Neural progenitor cell (in vitro differentiated cells): ENCODE measurements at regions not wholly inside any gene's neighbourhood (a gene's known extent, or its start where the extent isn't known, plus 50 kb on each side); places are given as distances from the start of the nearest gene placed in this dataset.
A peak's percentile ranks its signal among the peaks of the same experiment; 100 is the strongest.

Experiments
- DNase-seq: peaks from one replicate; pipeline ENCODE4 v3.0.0-alpha.2; 2016; ENCODE audit warnings: low spot score
- H2AFZ ChIP-seq: fragments of 200-600 bp; sonication (generic); replicated peaks from 2 replicates; pipeline ENCODE4 v1.6.1; 2016; ENCODE audit warnings: antibody characterized with exemption
- H3F3A ChIP-seq: fragments of 200-600 bp; sonication (generic); 2 replicates; pipeline ENCODE4 v1.6.1; 2016; ENCODE audit warnings: antibody characterized with exemption, low read depth
- H3K27ac ChIP-seq: fragments of 200-600 bp; sonication (generic); 2 replicates; pipeline ENCODE4 v1.5.1; 2016; ENCODE audit warnings: mild to moderate bottlenecking
- H3K27me3 ChIP-seq: fragments of 200-600 bp; sonication (generic); 2 replicates; pipeline ENCODE4 v1.6.1; 2016; ENCODE audit warnings: mild to moderate bottlenecking, moderate library complexity
- H3K36me3 ChIP-seq: fragments of 200-600 bp; sonication (generic); 2 replicates; pipeline ENCODE4 v1.5.1; 2016
- H3K4me1 ChIP-seq: fragments of 200-600 bp; sonication (generic); 2 replicates; pipeline ENCODE4 v1.6.1; 2016; ENCODE audit warnings: mixed run types
- H3K4me2 ChIP-seq: fragments of 200-600 bp; sonication (generic); 2 replicates; pipeline ENCODE4 v1.6.1; 2016
- H3K4me3 ChIP-seq: fragments of 200-600 bp; sonication (generic); 2 replicates; pipeline ENCODE4 v1.5.1; 2016
- H3K79me2 ChIP-seq: fragments of 200-600 bp; sonication (generic); 2 replicates; pipeline ENCODE4 v1.6.1; 2016; ENCODE audit warnings: low read depth
- H3K9ac ChIP-seq: fragments of 200-600 bp; sonication (generic); 2 replicates; pipeline ENCODE4 v1.6.1; 2016
- H3K9me3 ChIP-seq: fragments of 200-600 bp; sonication (generic); 2 replicates; pipeline ENCODE4 v1.5.1; 2016; ENCODE audit warnings: low read depth
- H4K20me1 ChIP-seq: fragments of 200-600 bp; sonication (generic); 2 replicates; pipeline ENCODE4 v1.6.1; 2016; ENCODE audit warnings: low read depth
- H3K27ac Mint-ChIP-seq: 3 replicates; pipeline ENCODE4 v1.8.0; 2021; ENCODE audit warnings: mixed read lengths
- H3K27me3 Mint-ChIP-seq: 2 replicates; pipeline ENCODE4 v1.8.0; 2022; ENCODE audit warnings: low read depth, mild to moderate bottlenecking, inconsistent platforms, moderate library complexity, mixed read lengths; ENCODE audit not compliant: insufficient read depth
- H3K36me3 Mint-ChIP-seq: 3 replicates; pipeline ENCODE4 v1.8.0; 2021; ENCODE audit warnings: mixed read lengths
- H3K4me1 Mint-ChIP-seq: 3 replicates; pipeline ENCODE4 v1.8.0; 2021; ENCODE audit warnings: mixed read lengths
- H3K4me3 Mint-ChIP-seq: 3 replicates; pipeline ENCODE4 v1.8.0; 2021; ENCODE audit warnings: mild to moderate bottlenecking, moderate library complexity, mixed read lengths
- H3K9me3 Mint-ChIP-seq: 3 replicates; pipeline ENCODE4 v1.8.0; 2020; ENCODE audit warnings: mixed read lengths
- CTCF ChIP-seq: fragments of 200-600 bp; sonication (generic); IDR thresholded peaks from 2 replicates; pipeline ENCODE4 v1.5.1; 2017; ENCODE audit warnings: antibody characterized with exemption, mild to moderate bottlenecking
- EZH2 ChIP-seq: fragments of 200-600 bp; sonication (generic); IDR thresholded peaks from 2 replicates; pipeline ENCODE4 v1.6.1; 2017; ENCODE audit warnings: antibody characterized with exemption, mild to moderate bottlenecking, moderate library complexity
- EZH2phosphoT487 ChIP-seq: fragments of 200-600 bp; sonication (generic); IDR thresholded peaks from 2 replicates; pipeline ENCODE4 v1.6.1; 2017; ENCODE audit warnings: antibody characterized with exemption

GRCh38 chr16:66262253-66263167 is 104.0 kb upstream of the CDH5 start:
- Histone ChIP-seq H4K20me1 (no peaks in the 10 kb centered on the region), H3K9ac (no peak overlapping the region), H3K4me2 (no peak overlapping the region), H3K36me3 (no peaks in the 10 kb centered on the region), H3F3A (no peaks in the 10 kb centered on the region), H3K79me2 (no peaks in the 10 kb centered on the region), H3K27me3 (no peaks in the 10 kb centered on the region), H2AFZ (no peak overlapping the region), H3K27ac (no peak overlapping the region), H3K4me3 (no peak overlapping the region), H3K9me3 (no peaks in the 10 kb centered on the region), H3K4me1 (peaks cover 10% of the 10 kb centered on the region)
- peak overlapping the region; percentile 8 for H3K27ac Mint-ChIP-seq
- DNase-seq = no peak
- peaks cover 7% of the 10 kb centered on the region for H3K27me3 Mint-ChIP-seq
- peaks cover 34% of the 10 kb centered on the region for H3K4me1 Mint-ChIP-seq
- H3K9me3 Mint-ChIP-seq = no peaks in the 10 kb centered on the region
- TF ChIP-seq EZH2 = no peak
- TF ChIP-seq CTCF = no peak
- H3K4me3 Mint-ChIP-seq = no peak overlapping the region
- no peaks in the 10 kb centered on the region for H3K36me3 Mint-ChIP-seq

GRCh38 chr16:66261826-66262225 is 104.7 kb upstream of the CDH5 start:
- Histone ChIP-seq H3K36me3 (no peaks in the 10 kb centered on the region), H3K4me2 (no peak overlapping the region), H2AFZ (no peak overlapping the region), H3K9ac (no peak overlapping the region), H3K4me3 (no peak overlapping the region), H3K79me2 (no peaks in the 10 kb centered on the region), H3K27me3 (no peaks in the 10 kb centered on the region), H3K9me3 (no peaks in the 10 kb centered on the region), H3K27ac (no peak overlapping the region), H3F3A (no peaks in the 10 kb centered on the region), H4K20me1 (no peaks in the 10 kb centered on the region), H3K4me1 (peaks cover 10% of the 10 kb centered on the region)
- no peak overlapping the region for H3K4me3 Mint-ChIP-seq
- no peaks in the 10 kb centered on the region for H3K9me3 Mint-ChIP-seq
- no peaks in the 10 kb centered on the region for H3K36me3 Mint-ChIP-seq
- H3K4me1 Mint-ChIP-seq = peaks cover 29% of the 10 kb centered on the region
- TF ChIP-seq EZH2 = no peak
- no peak for TF ChIP-seq EZH2phosphoT487
- TF ChIP-seq CTCF = no peak
- no peak for DNase-seq
- H3K27ac Mint-ChIP-seq = peak overlapping the region; percentile 8
- peaks cover 7% of the 10 kb centered on the region for H3K27me3 Mint-ChIP-seq

GRCh38 chr16:66260522-66261254 is 105.8 kb upstream of the CDH5 start:
- Histone ChIP-seq H3K4me1 (peaks cover 4% of the 10 kb centered on the region), H4K20me1 (no peaks in the 10 kb centered on the region), H3K4me3 (no peak overlapping the region), H3K9me3 (no peaks in the 10 kb centered on the region), H3F3A (no peaks in the 10 kb centered on the region), H3K27me3 (no peaks in the 10 kb centered on the region), H3K79me2 (no peaks in the 10 kb centered on the region), H3K36me3 (no peaks in the 10 kb centered on the region), H3K9ac (no peak overlapping the region), H3K4me2 (no peak overlapping the region), H3K27ac (no peak overlapping the region), H2AFZ (no peak overlapping the region)
- H3K27me3 Mint-ChIP-seq = peaks cover 7% of the 10 kb centered on the region
- H3K4me1 Mint-ChIP-seq = peaks cover 20% of the 10 kb centered on the region
- H3K9me3 Mint-ChIP-seq = no peaks in the 10 kb centered on the region
- DNase-seq = no peak
- no peak overlapping the region for H3K27ac Mint-ChIP-seq
- no peaks in the 10 kb centered on the region for H3K36me3 Mint-ChIP-seq
- no peak overlapping the region for H3K4me3 Mint-ChIP-seq
- TF ChIP-seq CTCF (no peak), EZH2 (no peak), EZH2phosphoT487 (no peak)
